OCI-LY7 (cell line): ENCODE measurements at regions not wholly inside any gene's neighbourhood (a gene's known extent, or its start where the extent isn't known, plus 50 kb on each side); places are given as distances from the start of the nearest gene placed in this dataset.

Experiments used
- CTCF ChIP-seq: fragments of 200-600 bp; sonication (generic); conservative IDR thresholded peaks from 2 replicates; pipeline ENCODE4 v1.5.1; 2014; ENCODE audit warnings: mild to moderate bottlenecking, antibody characterized with exemption, low read length, moderate library complexity, mixed read lengths
- EZH2phosphoT487 ChIP-seq: fragments of 200-600 bp; sonication (generic); IDR thresholded peaks from 2 replicates; pipeline ENCODE4 v1.6.1; 2018; ENCODE audit warnings: low read depth, borderline replicate concordance, mild to moderate bottlenecking, mixed run types, antibody characterized with exemption, low read length, moderate library complexity, mixed read lengths

GRCh38 chr1:173258479-173259264 is 51.5 kb upstream of the TNFSF4 start:
- TF ChIP-seq CTCF (no peak), EZH2phosphoT487 (no peak)
